ENCODE measurements at regions not wholly inside any gene's neighbourhood (a gene's known extent, or its start where the extent isn't known, plus 50 kb on each side); places are given as distances from the start of the nearest gene placed in this dataset.

DNA sequence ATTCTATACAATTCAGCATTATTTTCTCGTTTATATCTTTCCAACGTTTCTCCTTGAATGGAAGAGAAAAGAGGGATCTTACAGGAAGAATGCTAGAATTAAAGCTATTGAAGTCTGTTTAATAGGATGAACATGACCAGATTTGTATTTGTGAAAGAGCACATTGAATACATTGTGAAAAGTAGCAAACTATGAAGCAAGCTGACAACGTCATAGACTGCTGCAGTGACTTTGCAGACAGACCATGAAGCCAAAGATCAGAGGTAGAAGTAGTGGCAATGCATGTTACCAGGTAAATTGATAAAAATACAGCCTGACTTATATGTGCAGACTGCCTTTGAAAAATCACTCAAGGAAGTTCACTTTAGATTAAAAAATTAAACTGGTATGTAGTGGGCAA, 146.1 kb downstream of the RASSF9 start (continued):
- TF ChIP-seq, protein P1, sequence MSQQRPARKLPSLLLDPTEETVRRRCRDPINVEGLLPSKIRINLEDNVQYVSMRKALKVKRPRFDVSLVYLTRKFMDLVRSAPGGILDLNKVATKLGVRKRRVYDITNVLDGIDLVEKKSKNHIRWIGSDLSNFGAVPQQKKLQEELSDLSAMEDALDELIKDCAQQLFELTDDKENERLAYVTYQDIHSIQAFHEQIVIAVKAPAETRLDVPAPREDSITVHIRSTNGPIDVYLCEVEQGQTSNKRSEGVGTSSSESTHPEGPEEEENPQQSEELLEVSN (IDR thresholded peaks at IDR 0.05), result no peak
- TF ChIP-seq KDM4A (IDR thresholded peaks at IDR 0.05; ENCODE audit: low read depth, low read length, severe bottlenecking), result no peak
